ENCODE measurements at regions not wholly inside any gene's neighbourhood (a gene's known extent, or its start where the extent isn't known, plus 50 kb on each side); places are given as distances from the start of the nearest gene placed in this dataset.

DNA sequence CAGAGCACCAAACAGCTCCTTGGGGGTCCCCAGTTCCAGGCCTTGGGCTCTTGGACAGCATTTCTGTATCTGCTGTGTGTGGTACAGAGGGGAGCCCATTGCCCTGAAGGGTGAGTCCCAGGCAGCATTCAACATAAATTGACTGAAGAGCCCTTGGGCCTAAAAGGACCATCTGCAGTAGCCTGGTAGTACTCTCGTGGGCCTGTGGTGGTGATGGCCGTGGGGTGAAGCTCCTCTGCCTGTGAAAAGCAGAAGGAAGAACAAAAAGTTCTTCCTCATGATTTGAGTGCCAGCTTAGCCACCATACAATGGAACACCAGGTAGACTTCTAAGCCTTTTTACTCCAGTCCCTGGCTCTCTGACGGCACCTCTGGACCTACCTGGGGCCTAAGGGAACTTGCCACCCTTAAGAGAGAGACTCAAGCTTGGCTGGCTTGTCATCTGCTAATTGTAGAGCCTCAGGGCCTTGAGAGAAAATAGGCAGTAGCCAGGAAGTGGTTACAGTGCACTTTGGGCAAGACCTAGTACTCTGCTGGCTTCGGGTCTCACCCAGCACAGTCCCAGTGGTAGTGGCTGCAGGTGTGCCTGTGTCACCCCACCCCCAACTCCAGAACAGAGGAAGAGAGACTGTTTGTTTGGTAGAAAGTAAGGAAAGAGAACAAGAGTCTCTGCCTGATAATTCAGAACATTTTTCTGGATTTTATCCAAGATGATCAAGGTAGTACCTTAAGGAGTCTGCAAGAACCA, 84.6 kb upstream of the CERS6 start:
- ChIA-PET POLR2A (no interaction called here), CTCF (no interaction called here)
- TF ChIP-seq PKNOX1 (IDR thresholded peaks at IDR 0.05) (no peak), LEF1 (IDR thresholded peaks at IDR 0.05; ENCODE audit: borderline replicate concordance) (no peak), ZNF384 (IDR thresholded peaks at IDR 0.05) (no peak), L3MBTL2 (conservative IDR thresholded peaks at IDR 0.05) (no peak), TARDBP (IDR thresholded peaks at IDR 0.05) (no peak), HDGF (IDR thresholded peaks at IDR 0.05; ENCODE audit: borderline replicate concordance) (no peak), ELF4 (IDR thresholded peaks at IDR 0.05) (no peak), BHLHE40 (IDR thresholded peaks at IDR 0.05; ENCODE audit: borderline replicate concordance) (no peak), NFRKB (IDR thresholded peaks at IDR 0.05) (no peak), ARNT (IDR thresholded peaks at IDR 0.05) (no peak), FOXA1 (IDR thresholded peaks at IDR 0.05) (no peak), SP1 (IDR thresholded peaks at IDR 0.05) (no peak), CTBP1 (IDR thresholded peaks at IDR 0.05; ENCODE audit: borderline replicate concordance) (no peak)
- no peak for DNase-seq (ENCODE audit: extremely low spot score)

DNA sequence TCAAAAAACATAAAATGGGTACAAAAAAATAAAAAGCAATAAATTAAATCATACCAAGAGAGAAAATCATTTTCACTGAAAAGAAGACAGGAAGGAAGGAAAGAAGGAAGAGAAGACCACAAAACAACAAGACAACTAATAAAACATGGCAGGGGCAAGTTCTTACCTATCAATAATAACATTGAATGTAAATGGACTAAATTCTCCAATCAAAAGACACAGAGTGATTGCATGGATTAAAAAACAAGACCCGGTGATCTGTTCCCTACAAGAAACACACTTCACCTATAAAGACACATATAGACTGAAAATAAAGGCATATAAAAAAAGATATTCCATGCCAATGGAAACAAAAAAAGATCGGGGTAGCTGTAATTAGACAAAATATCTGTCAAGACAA, 82.6 kb upstream of the CERS6 start:
- CTCF ChIA-PET, result no interaction called here

DNA sequence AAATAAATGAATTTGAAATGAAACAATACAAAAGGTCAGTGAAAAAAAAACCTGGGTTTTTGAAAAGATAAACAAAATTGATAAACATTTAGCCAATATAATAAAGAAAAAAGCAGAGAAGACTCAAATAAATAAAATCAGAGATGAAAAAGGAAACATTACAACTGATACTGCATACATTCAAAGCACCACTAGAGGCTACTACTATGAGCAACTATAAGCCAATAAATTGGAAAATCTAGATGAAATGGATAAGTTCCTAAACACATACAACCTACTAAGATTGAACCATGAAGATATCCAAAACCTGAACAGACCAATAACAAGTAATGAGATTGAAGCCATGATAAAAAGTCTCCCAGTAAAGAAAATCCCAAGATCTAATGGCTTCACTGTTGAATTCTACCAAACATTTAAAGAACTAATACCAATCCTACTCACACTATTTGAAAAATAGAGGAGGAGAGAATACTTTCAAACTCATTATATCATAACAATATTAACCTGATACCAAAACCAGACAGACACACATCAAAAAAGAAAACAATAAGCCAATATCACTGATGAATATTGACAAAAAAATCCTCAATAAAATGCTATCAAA, 80.8 kb upstream of the CERS6 start:
- ChIA-PET POLR2A (no interaction called here), CTCF (no interaction called here)
- no peak for DNase-seq (ENCODE audit: extremely low spot score)
- TF ChIP-seq FOXK2 (IDR thresholded peaks at IDR 0.05) (no peak), FOXM1 (IDR thresholded peaks at IDR 0.05; ENCODE audit: borderline replicate concordance) (no peak), TARDBP (IDR thresholded peaks at IDR 0.05) (no peak), SUZ12 (IDR thresholded peaks at IDR 0.05) (no peak), ARNT (IDR thresholded peaks at IDR 0.05) (no peak), CTBP1 (IDR thresholded peaks at IDR 0.05; ENCODE audit: borderline replicate concordance) (no peak), L3MBTL2 (conservative IDR thresholded peaks at IDR 0.05) (no peak), HDGF (IDR thresholded peaks at IDR 0.05; ENCODE audit: borderline replicate concordance) (no peak)

More for the DNA sequence above, 82.6 kb upstream of the CERS6 start:
- POLR2A ChIA-PET, result no interaction called here
- no peak for DNase-seq (ENCODE audit: extremely low spot score)
- TF ChIP-seq ZNF384 (IDR thresholded peaks at IDR 0.05) (no peak), ELF4 (IDR thresholded peaks at IDR 0.05) (no peak), CTBP1 (IDR thresholded peaks at IDR 0.05; ENCODE audit: borderline replicate concordance) (no peak), SP1 (IDR thresholded peaks at IDR 0.05) (no peak), SUZ12 (IDR thresholded peaks at IDR 0.05) (no peak)

- DNase-seq (ENCODE audit: extremely low spot score), result no peak
- TF ChIP-seq FOXM1 (IDR thresholded peaks at IDR 0.05; ENCODE audit: borderline replicate concordance) (no peak), FOXA1 (IDR thresholded peaks at IDR 0.05) (no peak), FOXK2 (IDR thresholded peaks at IDR 0.05) (no peak), TARDBP (IDR thresholded peaks at IDR 0.05) (no peak), HDGF (IDR thresholded peaks at IDR 0.05; ENCODE audit: borderline replicate concordance) (no peak), LEF1 (IDR thresholded peaks at IDR 0.05; ENCODE audit: borderline replicate concordance) (no peak), BHLHE40 (IDR thresholded peaks at IDR 0.05; ENCODE audit: borderline replicate concordance) (no peak), L3MBTL2 (conservative IDR thresholded peaks at IDR 0.05) (no peak), PKNOX1 (IDR thresholded peaks at IDR 0.05) (no peak), CTBP1 (IDR thresholded peaks at IDR 0.05; ENCODE audit: borderline replicate concordance) (no peak), ZNF384 (IDR thresholded peaks at IDR 0.05) (no peak), ELF4 (IDR thresholded peaks at IDR 0.05) (no peak), NFRKB (IDR thresholded peaks at IDR 0.05) (no peak), SUZ12 (IDR thresholded peaks at IDR 0.05) (no peak), SP1 (IDR thresholded peaks at IDR 0.05) (no peak)
- CTCF ChIA-PET, result no interaction called here
- POLR2A ChIA-PET, result no interaction called here
These were observed 77.0 kb upstream of the CERS6 start for GRCh38 chr2:168378960-168379669.

- ChIA-PET CTCF (interaction anchor here (0.6 kb wide), 1 partner anchor 506 kb away, joined by 4 read pairs; no protein-coding TSS in a partner anchor), POLR2A (no interaction called here)
- DNase-seq (ENCODE audit: extremely low spot score), result no peak
- TF ChIP-seq HDGF (IDR thresholded peaks at IDR 0.05; ENCODE audit: borderline replicate concordance), result no peak
These were observed 75.6 kb upstream of the CERS6 start for GRCh38 chr2:168380500-168380899.

DNA sequence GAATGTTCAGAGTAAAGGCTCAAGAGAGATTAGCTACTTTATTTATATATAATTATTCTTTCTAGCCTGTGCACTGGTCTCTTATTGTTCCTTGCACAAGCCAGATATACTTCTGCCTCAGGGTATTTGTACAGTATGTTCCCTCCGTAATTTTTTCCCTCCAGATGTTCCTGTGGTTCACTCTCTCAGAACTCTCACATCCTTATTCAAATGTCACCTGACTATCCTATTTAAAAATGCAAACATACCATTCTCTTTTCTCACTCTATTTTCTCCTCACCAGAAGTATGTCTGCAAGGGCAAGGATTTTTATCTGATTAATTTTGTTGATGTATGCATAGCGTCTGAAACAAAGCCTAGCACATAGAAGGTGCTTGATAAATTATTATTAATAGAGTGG, 64.0 kb upstream of the CERS6 start:
- POLR2A ChIA-PET, result no interaction called here
- TF ChIP-seq TARDBP (IDR thresholded peaks at IDR 0.05) (no peak), HDGF (IDR thresholded peaks at IDR 0.05; ENCODE audit: borderline replicate concordance) (no peak), NFRKB (IDR thresholded peaks at IDR 0.05) (no peak), SUZ12 (IDR thresholded peaks at IDR 0.05) (no peak), PKNOX1 (IDR thresholded peaks at IDR 0.05) (no peak), FOXK2 (IDR thresholded peaks at IDR 0.05) (no peak), LEF1 (IDR thresholded peaks at IDR 0.05; ENCODE audit: borderline replicate concordance) (no peak), ARNT (IDR thresholded peaks at IDR 0.05) (no peak), FOXM1 (IDR thresholded peaks at IDR 0.05; ENCODE audit: borderline replicate concordance) (no peak), BHLHE40 (IDR thresholded peaks at IDR 0.05; ENCODE audit: borderline replicate concordance) (no peak), ELF4 (IDR thresholded peaks at IDR 0.05) (no peak), L3MBTL2 (conservative IDR thresholded peaks at IDR 0.05) (no peak), SP1 (IDR thresholded peaks at IDR 0.05) (no peak), CTBP1 (IDR thresholded peaks at IDR 0.05; ENCODE audit: borderline replicate concordance) (no peak), FOXA1 (IDR thresholded peaks at IDR 0.05) (no peak), ZNF384 (IDR thresholded peaks at IDR 0.05) (no peak)
- DNase-seq (ENCODE audit: extremely low spot score), result no peak
- CTCF ChIA-PET, result no interaction called here

All from HEK293T (cell line).